ENCODE measurements at regions not wholly inside any gene's neighbourhood (a gene's known extent, or its start where the extent isn't known, plus 50 kb on each side); places are given as distances from the start of the nearest gene placed in this dataset.

GRCh38 chr5:108507631-108508030 lies 125.7 kb upstream of the FBXL17 start:
- Histone ChIP-seq H3K27me3 (ENCODE audit: control insufficient read depth, insufficient read depth, low read length, poor library complexity, severe bottlenecking) (no peaks in the 10 kb centered on the region), H3K9me3 (ENCODE audit: control insufficient read depth, low read length) (no peaks in the 10 kb centered on the region), H3K4me3 (ENCODE audit: low read length) (no peak overlapping the region), H3K4me1 (ENCODE audit: control insufficient read depth, insufficient read depth, low read length) (no peaks in the 10 kb centered on the region), H3K27ac (ENCODE audit: low read depth, low read length) (no peak overlapping the region), H3K36me3 (ENCODE audit: control insufficient read depth, insufficient read depth, low read length) (no peaks in the 10 kb centered on the region), H3K9ac (ENCODE audit: extremely low read depth, low read length, poor library complexity, severe bottlenecking) (no peak overlapping the region)
- Mint-ChIP-seq H3K36me3 (ENCODE audit: low read depth) (no peaks in the 10 kb centered on the region), H3K9me3 (no peaks in the 10 kb centered on the region), H3K4me1 (no peaks in the 10 kb centered on the region), H3K27me3 (ENCODE audit: insufficient read depth) (no peaks in the 10 kb centered on the region), H3K4me3 (no peak overlapping the region), H3K27ac (no peak overlapping the region)
- TF ChIP-seq, protein P1, sequence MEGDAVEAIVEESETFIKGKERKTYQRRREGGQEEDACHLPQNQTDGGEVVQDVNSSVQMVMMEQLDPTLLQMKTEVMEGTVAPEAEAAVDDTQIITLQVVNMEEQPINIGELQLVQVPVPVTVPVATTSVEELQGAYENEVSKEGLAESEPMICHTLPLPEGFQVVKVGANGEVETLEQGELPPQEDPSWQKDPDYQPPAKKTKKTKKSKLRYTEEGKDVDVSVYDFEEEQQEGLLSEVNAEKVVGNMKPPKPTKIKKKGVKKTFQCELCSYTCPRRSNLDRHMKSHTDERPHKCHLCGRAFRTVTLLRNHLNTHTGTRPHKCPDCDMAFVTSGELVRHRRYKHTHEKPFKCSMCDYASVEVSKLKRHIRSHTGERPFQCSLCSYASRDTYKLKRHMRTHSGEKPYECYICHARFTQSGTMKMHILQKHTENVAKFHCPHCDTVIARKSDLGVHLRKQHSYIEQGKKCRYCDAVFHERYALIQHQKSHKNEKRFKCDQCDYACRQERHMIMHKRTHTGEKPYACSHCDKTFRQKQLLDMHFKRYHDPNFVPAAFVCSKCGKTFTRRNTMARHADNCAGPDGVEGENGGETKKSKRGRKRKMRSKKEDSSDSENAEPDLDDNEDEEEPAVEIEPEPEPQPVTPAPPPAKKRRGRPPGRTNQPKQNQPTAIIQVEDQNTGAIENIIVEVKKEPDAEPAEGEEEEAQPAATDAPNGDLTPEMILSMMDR (conservative IDR thresholded peaks at IDR 0.05): no peak
- DNase-seq: no peak
- 75 to 96% methylated on average over 1 to 2 of the region's 2 CpGs for WGBS, 2 experiments (ENCODE audit: insufficient coverage in 1 of 2, insufficient read length in 1 of 2)

GRCh38 chr5:108505608-108506007 lies 123.7 kb upstream of the FBXL17 start:
- no peak overlapping the region for H3K4me3 ChIP-seq (ENCODE audit: low read length)
- WGBS, 2 experiments (ENCODE audit: insufficient coverage in 1 of 2, insufficient read length in 1 of 2): 85 to 92% methylated on average over 2 of the region's 2 CpGs
- H3K27me3 ChIP-seq (ENCODE audit: control insufficient read depth, insufficient read depth, low read length, poor library complexity, severe bottlenecking): no peaks in the 10 kb centered on the region
- Mint-ChIP-seq H3K36me3 (ENCODE audit: low read depth) (no peaks in the 10 kb centered on the region), H3K4me3 (no peak overlapping the region), H3K4me1 (no peaks in the 10 kb centered on the region), H3K9me3 (peaks cover 14% of the 10 kb centered on the region), H3K27ac (no peak overlapping the region), H3K27me3 (ENCODE audit: insufficient read depth) (no peaks in the 10 kb centered on the region)
- TF ChIP-seq, protein P1 (conservative IDR thresholded peaks at IDR 0.05): no peak
- peaks cover 11% of the 10 kb centered on the region for H3K9me3 ChIP-seq (ENCODE audit: control insufficient read depth, low read length)
- no peak overlapping the region for H3K27ac ChIP-seq (ENCODE audit: low read depth, low read length)
- DNase-seq: no peak
- H3K4me1 ChIP-seq (ENCODE audit: control insufficient read depth, insufficient read depth, low read length): no peaks in the 10 kb centered on the region
- no peak overlapping the region for H3K9ac ChIP-seq (ENCODE audit: extremely low read depth, low read length, poor library complexity, severe bottlenecking)
- no peaks in the 10 kb centered on the region for H3K36me3 ChIP-seq (ENCODE audit: control insufficient read depth, insufficient read depth, low read length)

DNA sequence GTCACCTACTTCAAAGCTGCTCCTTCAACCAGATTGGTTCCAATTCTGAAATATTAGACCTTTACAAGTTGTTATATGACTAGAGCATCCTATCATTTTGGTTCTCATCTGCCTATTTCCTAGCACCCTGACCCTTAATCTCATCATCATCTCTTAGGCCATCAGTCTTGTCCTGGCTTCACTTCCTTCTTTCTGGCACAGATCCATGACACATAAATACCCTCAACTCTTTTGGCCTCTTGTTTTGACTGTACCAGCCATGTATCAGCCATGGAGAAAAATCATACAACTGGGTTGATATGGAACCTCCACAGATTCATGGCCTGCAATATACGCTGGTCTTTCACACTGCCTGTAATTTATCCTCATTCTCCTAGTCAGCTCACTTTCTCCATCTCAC lies 123.1 kb upstream of the FBXL17 start:
- Mint-ChIP-seq H3K27me3 (ENCODE audit: insufficient read depth) (no peaks in the 10 kb centered on the region), H3K4me1 (no peaks in the 10 kb centered on the region), H3K27ac (no peak overlapping the region), H3K36me3 (ENCODE audit: low read depth) (no peaks in the 10 kb centered on the region), H3K9me3 (peaks cover 19% of the 10 kb centered on the region), H3K4me3 (no peak overlapping the region)
- H3K27ac ChIP-seq (ENCODE audit: low read depth, low read length): no peak overlapping the region
- no peaks in the 10 kb centered on the region for H3K36me3 ChIP-seq (ENCODE audit: control insufficient read depth, insufficient read depth, low read length)
- WGBS, 2 experiments (ENCODE audit: insufficient coverage in 1 of 2, insufficient read length in 1 of 2): 86 to 95% methylated on average over 1 of the region's 1 CpG
- H3K27me3 ChIP-seq (ENCODE audit: control insufficient read depth, insufficient read depth, low read length, poor library complexity, severe bottlenecking): no peaks in the 10 kb centered on the region
- H3K4me1 ChIP-seq (ENCODE audit: control insufficient read depth, insufficient read depth, low read length): no peaks in the 10 kb centered on the region
- TF ChIP-seq, protein P1 (conservative IDR thresholded peaks at IDR 0.05): no peak
- H3K9ac ChIP-seq (ENCODE audit: extremely low read depth, low read length, poor library complexity, severe bottlenecking): no peak overlapping the region
- DNase-seq: no peak
- H3K4me3 ChIP-seq (ENCODE audit: low read length): no peak overlapping the region
- H3K9me3 ChIP-seq (ENCODE audit: control insufficient read depth, low read length): peaks cover 17% of the 10 kb centered on the region
